Astrocyte of the spinal cord (primary cell): ENCODE measurements at regions not wholly inside any gene's neighbourhood (a gene's known extent, or its start where the extent isn't known, plus 50 kb on each side); places are given as distances from the start of the nearest gene placed in this dataset.

ENCODE experiments used
- DNase-seq: peaks from one replicate; pipeline ENCODE4 v3.0.0; 2011; ENCODE audit warnings: low read depth, low spot score
- H3K4me3 ChIP-seq: 2 replicates; pipeline ENCODE4 v1.5.1; 2011; ENCODE audit warnings: low read depth, mild to moderate bottlenecking, low read length, moderate library complexity
- in situ Hi-C: cut with HindIII; loops from 2 replicates; pipeline ENCODE4 v1.10.0; 2017; ENCODE audit warnings: low sequenced_read_pairs
- TF ChIP-seq, protein P1 (sequence below): IDR thresholded peaks from 2 replicates; pipeline ENCODE4 v1.5.1; 2012; ENCODE audit warnings: low read depth, mild to moderate bottlenecking, low read length, inconsistent platforms

DNA sequence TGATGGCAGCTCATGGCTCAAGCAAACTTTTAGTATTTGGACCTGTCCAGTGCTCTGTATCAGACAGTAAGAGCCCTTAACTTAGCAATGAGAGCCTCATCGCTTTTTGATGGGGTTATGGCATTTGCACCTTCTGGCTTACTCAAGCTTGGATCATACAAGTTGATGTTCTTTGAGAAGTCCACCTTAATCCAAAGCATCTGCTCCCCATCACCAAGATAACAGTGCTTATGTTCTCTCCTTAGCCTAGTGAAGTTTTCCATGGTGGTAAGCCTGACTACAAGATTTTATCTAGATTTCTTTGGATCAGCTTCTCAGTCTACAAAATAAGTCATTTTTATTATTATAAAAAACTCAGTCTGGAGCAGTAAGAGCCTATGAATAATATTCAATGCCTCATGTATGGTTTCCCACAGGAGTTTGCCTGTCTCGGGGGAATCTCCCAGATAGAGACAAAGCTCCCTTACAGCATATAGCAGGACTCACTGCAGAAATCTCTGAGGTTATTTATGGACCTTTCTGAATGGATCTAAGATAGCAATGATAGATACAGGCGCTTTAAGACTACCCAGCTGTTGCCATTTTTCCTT lies 472.2 kb upstream of the LINC00305 start:
- TF ChIP-seq, protein P1, sequence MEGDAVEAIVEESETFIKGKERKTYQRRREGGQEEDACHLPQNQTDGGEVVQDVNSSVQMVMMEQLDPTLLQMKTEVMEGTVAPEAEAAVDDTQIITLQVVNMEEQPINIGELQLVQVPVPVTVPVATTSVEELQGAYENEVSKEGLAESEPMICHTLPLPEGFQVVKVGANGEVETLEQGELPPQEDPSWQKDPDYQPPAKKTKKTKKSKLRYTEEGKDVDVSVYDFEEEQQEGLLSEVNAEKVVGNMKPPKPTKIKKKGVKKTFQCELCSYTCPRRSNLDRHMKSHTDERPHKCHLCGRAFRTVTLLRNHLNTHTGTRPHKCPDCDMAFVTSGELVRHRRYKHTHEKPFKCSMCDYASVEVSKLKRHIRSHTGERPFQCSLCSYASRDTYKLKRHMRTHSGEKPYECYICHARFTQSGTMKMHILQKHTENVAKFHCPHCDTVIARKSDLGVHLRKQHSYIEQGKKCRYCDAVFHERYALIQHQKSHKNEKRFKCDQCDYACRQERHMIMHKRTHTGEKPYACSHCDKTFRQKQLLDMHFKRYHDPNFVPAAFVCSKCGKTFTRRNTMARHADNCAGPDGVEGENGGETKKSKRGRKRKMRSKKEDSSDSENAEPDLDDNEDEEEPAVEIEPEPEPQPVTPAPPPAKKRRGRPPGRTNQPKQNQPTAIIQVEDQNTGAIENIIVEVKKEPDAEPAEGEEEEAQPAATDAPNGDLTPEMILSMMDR: no peak
- in situ Hi-C loops: no loop called here
- DNase-seq: no peak
- H3K4me3 ChIP-seq: no peak overlapping the region

DNA sequence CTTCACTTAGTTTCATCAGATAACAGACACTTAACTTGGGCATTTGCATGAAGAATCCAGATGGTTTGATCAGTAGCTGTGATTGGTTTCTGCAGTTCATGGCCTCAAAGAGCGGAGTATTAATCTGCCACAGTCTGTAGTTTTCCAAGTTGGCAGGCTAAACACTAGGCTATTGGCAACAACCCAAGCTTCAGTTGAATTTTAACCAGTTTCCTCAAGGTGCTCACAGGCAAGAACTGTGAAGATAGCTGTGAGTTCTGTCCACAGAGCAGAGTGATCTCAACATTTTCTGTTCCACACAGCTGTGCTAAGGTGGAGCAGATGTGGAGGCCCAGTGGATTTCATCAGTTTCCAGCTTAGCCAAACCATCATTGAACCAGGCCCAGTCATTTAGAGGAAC lies 469.5 kb upstream of the LINC00305 start:
- TF ChIP-seq, protein P1: no peak
- in situ Hi-C loops: no loop called here
- no peak overlapping the region for H3K4me3 ChIP-seq
- DNase-seq: no peak

DNA sequence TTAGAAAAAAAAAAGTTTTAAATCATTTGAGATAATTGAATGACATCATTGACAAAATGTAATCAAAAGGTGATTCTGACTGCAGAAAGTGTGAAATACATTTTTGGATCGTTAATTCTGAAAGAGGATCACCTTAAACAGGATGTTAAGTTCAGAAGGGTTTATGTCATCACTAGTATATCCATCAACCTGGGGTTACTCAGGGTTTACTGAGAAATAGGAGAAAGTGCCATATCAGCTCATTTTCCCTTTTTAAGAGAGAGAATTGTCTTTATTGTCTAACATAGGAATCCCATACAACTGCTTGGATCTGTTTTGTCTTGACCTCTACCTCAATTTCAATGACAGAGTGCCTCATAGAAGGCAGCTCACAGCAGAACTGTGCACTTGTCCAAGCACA lies 466.1 kb upstream of the LINC00305 start:
- H3K4me3 ChIP-seq: no peak overlapping the region
- no peak for DNase-seq
- in situ Hi-C loops: no loop called here
- TF ChIP-seq, protein P1: no peak

DNA sequence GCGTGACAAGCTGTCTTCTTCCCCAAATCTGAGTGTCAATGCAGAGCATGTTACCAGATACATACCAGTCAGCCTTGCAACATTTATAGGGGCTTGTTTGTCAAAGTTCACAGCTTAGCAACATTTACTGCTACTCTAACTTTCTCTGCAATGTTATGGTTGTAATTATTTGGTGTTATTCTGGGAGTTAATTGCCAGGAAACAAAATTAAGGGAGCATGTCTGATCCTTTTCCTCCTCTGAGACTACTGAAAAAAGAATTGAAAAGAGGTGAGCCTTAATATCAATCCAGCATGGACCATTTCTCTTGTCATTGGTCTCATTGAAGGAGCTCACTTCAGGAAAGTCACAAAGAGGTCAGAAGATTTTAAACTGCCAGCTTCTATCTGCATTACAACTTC lies 465.6 kb upstream of the LINC00305 start:
- TF ChIP-seq, protein P1: no peak
- DNase-seq: no peak
- no peak overlapping the region for H3K4me3 ChIP-seq
- in situ Hi-C loops: no loop called here

DNA sequence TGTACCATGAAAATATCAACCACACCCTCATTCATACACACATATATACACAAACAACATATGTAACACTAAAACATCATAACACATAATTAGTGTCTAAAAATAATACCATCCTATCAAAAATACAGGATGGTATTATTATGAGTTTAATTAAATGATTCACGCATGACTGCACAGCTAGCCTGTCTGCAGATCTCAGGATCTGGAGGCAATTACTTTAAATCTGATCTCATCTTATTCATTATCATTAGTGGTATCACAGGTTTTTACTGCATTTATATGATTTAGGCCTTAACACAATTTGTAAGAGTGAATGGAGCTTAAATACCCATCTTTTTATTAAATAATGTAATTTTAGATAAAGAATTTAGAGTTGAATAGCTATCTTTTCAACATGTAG lies 443.4 kb upstream of the LINC00305 start:
- H3K4me3 ChIP-seq: no peak overlapping the region
- DNase-seq: no peak
- TF ChIP-seq, protein P1: no peak
- in situ Hi-C loops: no loop called here

DNA sequence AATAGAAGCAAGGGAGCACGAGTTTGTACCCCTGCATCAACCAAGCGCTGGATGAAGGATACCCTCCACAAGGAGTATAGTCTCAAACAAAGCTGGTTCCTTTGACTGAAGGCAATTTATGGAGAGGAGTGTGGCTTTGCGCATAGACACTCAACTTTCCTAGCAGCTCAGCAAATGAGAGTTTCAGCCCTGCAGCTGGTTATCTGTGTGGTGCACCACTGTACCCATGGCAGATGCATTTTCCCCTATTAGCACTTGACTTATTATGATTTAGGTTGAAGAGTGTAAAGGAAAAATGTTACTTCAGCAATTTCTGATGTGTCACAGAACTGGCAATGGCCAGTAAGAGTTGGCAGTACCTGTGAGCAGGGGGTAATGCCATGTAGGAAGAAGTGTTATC lies 440.1 kb upstream of the LINC00305 start:
- no peak for DNase-seq
- TF ChIP-seq, protein P1: no peak
- in situ Hi-C loops: no loop called here
- no peak overlapping the region for H3K4me3 ChIP-seq

DNA sequence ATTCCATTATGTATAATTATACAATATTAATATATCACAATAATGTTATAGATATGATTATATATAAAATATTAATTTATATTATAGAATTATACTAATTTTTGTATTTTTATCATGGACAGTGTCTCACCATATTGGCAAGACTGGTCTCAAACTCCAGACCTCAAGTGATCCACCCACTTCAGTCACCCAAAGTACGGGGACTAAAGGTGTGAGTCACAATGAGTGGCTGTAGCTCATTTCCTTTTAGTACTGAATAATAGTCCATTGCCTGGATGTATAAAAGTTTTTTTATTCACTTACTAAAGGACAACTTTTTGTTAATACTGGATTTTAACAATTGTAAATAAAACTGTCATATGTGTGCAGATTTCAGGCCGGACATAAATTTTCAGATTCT lies 417.6 kb upstream of the LINC00305 start:
- no peak for DNase-seq
- in situ Hi-C loops: no loop called here
- no peak overlapping the region for H3K4me3 ChIP-seq
- TF ChIP-seq, protein P1: no peak
